GM21619 (cell line): ENCODE measurements at regions not wholly inside any gene's neighbourhood (a gene's known extent, or its start where the extent isn't known, plus 50 kb on each side); places are given as distances from the start of the nearest gene placed in this dataset.
"Not testable (repeated sequence)": the region's sequence is repeated elsewhere in the genome, so short reads cannot be mapped to it uniquely, and the experiment has no call there.

Source experiments
- ATAC-seq: cut with Tn5 transposase; IDR thresholded peaks from one replicate; pipeline ENCODE4 v1.9.1; 2021; ENCODE audit not compliant: unreplicated experiment

- ATAC-seq: no peak
These were observed 80.9 kb upstream of the IGFBP5 start for GRCh38 chr2:216776066-216776850.

- no peak for ATAC-seq
These were observed 79.7 kb upstream of the IGFBP5 start for GRCh38 chr2:216775043-216775453.

- no peak for ATAC-seq
These were observed 79.3 kb upstream of the IGFBP5 start for GRCh38 chr2:216774620-216775019.

GRCh38 chr2:216774180-216774579, 78.8 kb upstream of the IGFBP5 start:
- ATAC-seq: no peak

GRCh38 chr2:216773072-216773471, 77.7 kb upstream of the IGFBP5 start:
- no peak for ATAC-seq

- no peak for ATAC-seq
These were observed 75.4 kb upstream of the IGFBP5 start for GRCh38 chr2:216770717-216771116.

- ATAC-seq: no peak
These were observed 74.7 kb upstream of the IGFBP5 start for GRCh38 chr2:216770050-216770449.

GRCh38 chr2:216769626-216770025, 74.3 kb upstream of the IGFBP5 start:
- ATAC-seq: no peak

- no peak for ATAC-seq
These were observed 73.6 kb upstream of the IGFBP5 start for GRCh38 chr2:216768908-216769411.

GRCh38 chr2:216765761-216766262, 70.5 kb upstream of the IGFBP5 start:
- no peak for ATAC-seq

GRCh38 chr2:216763396-216763795, 68.0 kb upstream of the IGFBP5 start:
- no peak for ATAC-seq

- no peak for ATAC-seq
These were observed 66.5 kb upstream of the IGFBP5 start for GRCh38 chr2:216761809-216762208.

- ATAC-seq: no peak
These were observed 65.8 kb upstream of the IGFBP5 start for GRCh38 chr2:216761133-216761532.

GRCh38 chr2:216758256-216759155, 63.2 kb upstream of the IGFBP5 start:
- ATAC-seq: no peak

GRCh38 chr2:216757532-216757931, 62.2 kb upstream of the IGFBP5 start:
- ATAC-seq: no peak

- ATAC-seq: no peak
These were observed 61.1 kb upstream of the IGFBP5 start for GRCh38 chr2:216756435-216756834.

- ATAC-seq: no peak
These were observed 59.5 kb upstream of the IGFBP5 start for GRCh38 chr2:216754812-216755211.

GRCh38 chr2:216754336-216754735, 59.0 kb upstream of the IGFBP5 start:
- no peak for ATAC-seq

GRCh38 chr2:216752855-216753505, 57.6 kb upstream of the IGFBP5 start:
- no peak for ATAC-seq

GRCh38 chr2:216750750-216751149, 55.4 kb upstream of the IGFBP5 start:
- not testable (repeated sequence) for ATAC-seq

- ATAC-seq: not testable (repeated sequence)
These were observed 50.9 kb upstream of the IGFBP5 start for GRCh38 chr2:216746268-216746667.
